IMR-90 (cell line): ENCODE measurements at regions not wholly inside any gene's neighbourhood (a gene's known extent, or its start where the extent isn't known, plus 50 kb on each side); places are given as distances from the start of the nearest gene placed in this dataset.

Experiments
- ATAC-seq: fragments of 200-7000 bp; cut with Tn5 transposase; 2 replicates; pipeline ENCODE4 v1.9.1; 2020; ENCODE audit warnings: low read depth, mild to moderate bottlenecking, moderate library complexity
- BruUV-seq: library from RNA; stranded (reverse); fragments of 400-500 nt; replicated peaks from 2 replicates; lab custom pipeline; 2021; lab: Mats Ljungman, UMichigan
- CTCF ChIA-PET: fragments of 300-600 bp; formaldehyde crosslinking; extraction: SDS; loops from one replicate; lab custom pipeline; 2021; ENCODE audit warnings: antibody characterized with exemption; lab: Yijun Ruan, JAX
- POLR2A ChIA-PET: fragments of 300-600 bp; sonication (Branson Sonifier 250); formaldehyde crosslinking; loops from one replicate; lab custom pipeline; 2022; ENCODE audit warnings: antibody characterized with exemption; ENCODE audit not compliant: unreplicated experiment; lab: Charles Lee
- DNase-seq: peaks from one replicate; pipeline ENCODE4 v3.0.0; 2013
- H2AFZ ChIP-seq: replicated peaks from 2 replicates; pipeline ENCODE3; 2013; ENCODE audit warnings: low read length, mild to moderate bottlenecking; ENCODE audit not compliant: poor library complexity
- H2AK5ac ChIP-seq: 2 replicates; pipeline ENCODE4 v1.6.1; 2013; ENCODE audit warnings: low read depth, low read length, inconsistent platforms
- H2AK9ac ChIP-seq: replicated peaks from 2 replicates; pipeline ENCODE3; 2013; ENCODE audit warnings: mild to moderate bottlenecking, low read depth, low read length, moderate library complexity; ENCODE audit not compliant: poor library complexity
- H2BK120ac ChIP-seq: 2 replicates; pipeline ENCODE4 v1.6.1; 2013; ENCODE audit warnings: low read depth, low read length, inconsistent platforms
- H2BK15ac ChIP-seq: 3 replicates; pipeline ENCODE4 v1.6.1; 2013; ENCODE audit warnings: low read depth, low read length, inconsistent platforms
- H2BK20ac ChIP-seq: 2 replicates; pipeline ENCODE4 v1.6.1; 2013; ENCODE audit warnings: low read depth, mild to moderate bottlenecking, inconsistent platforms, low read length, moderate library complexity
- H2BK5ac ChIP-seq: 2 replicates; pipeline ENCODE4 v1.6.1; 2013; ENCODE audit warnings: mild to moderate bottlenecking, low read depth, low read length, inconsistent platforms; ENCODE audit not compliant: poor library complexity, severe bottlenecking
- H3K14ac ChIP-seq: replicated peaks from 2 replicates; pipeline ENCODE4 v1.6.1; 2013; ENCODE audit warnings: low read depth, low read length, inconsistent platforms
- H3K18ac ChIP-seq: 2 replicates; pipeline ENCODE4 v1.6.1; 2013; ENCODE audit warnings: low read depth, low read length, control low read depth
- H3K23ac ChIP-seq: 2 replicates; pipeline ENCODE4 v1.6.1; 2013; ENCODE audit warnings: low read depth, low read length, inconsistent platforms
- H3K27ac ChIP-seq: 2 replicates; pipeline ENCODE4 v1.5.1; 2013; ENCODE audit warnings: mild to moderate bottlenecking, control low read depth, low read length; ENCODE audit not compliant: insufficient read depth
- H3K27me3 ChIP-seq: 2 replicates; pipeline ENCODE4 v1.6.1; 2013; ENCODE audit warnings: low read length; ENCODE audit not compliant: control insufficient read depth, insufficient read depth
- H3K36me3 ChIP-seq: 2 replicates; pipeline ENCODE4 v1.6.1; 2013; ENCODE audit warnings: low read length, mixed read lengths; ENCODE audit not compliant: control insufficient read depth, insufficient read depth
- H3K4ac ChIP-seq: 2 replicates; pipeline ENCODE4 v1.6.1; 2013; ENCODE audit warnings: low read depth, low read length, inconsistent platforms
- H3K4me1 ChIP-seq: 2 replicates; pipeline ENCODE4 v1.6.1; 2013; ENCODE audit warnings: low read length, mixed read lengths; ENCODE audit not compliant: control insufficient read depth, insufficient read depth
- H3K4me2 ChIP-seq: 2 replicates; pipeline ENCODE4 v1.6.1; 2013; ENCODE audit warnings: low read depth, mild to moderate bottlenecking, control low read depth, low read length, moderate library complexity
- H3K4me3 ChIP-seq: 2 replicates; pipeline ENCODE4 v1.5.1; 2013; ENCODE audit warnings: low read depth, mild to moderate bottlenecking, control low read depth, low read length, moderate library complexity; ENCODE audit not compliant: insufficient read depth
- H3K56ac ChIP-seq: 2 replicates; pipeline ENCODE4 v1.6.1; 2013; ENCODE audit warnings: low read length, inconsistent platforms; ENCODE audit not compliant: insufficient read depth; ENCODE audit errors: extremely low read depth
- H3K79me1 ChIP-seq, 2 experiments: 2 replicates each; pipeline ENCODE4 v1.6.1; 2013; ENCODE audit warnings: low read length in 2 of 2, inconsistent platforms in 1 of 2, low read depth in 1 of 2
- H3K9ac ChIP-seq: 2 replicates; pipeline ENCODE4 v1.6.1; 2013; ENCODE audit warnings: low read depth, low read length, control low read depth
- H3K9me1 ChIP-seq: 2 replicates; pipeline ENCODE4 v1.6.1; 2013; ENCODE audit warnings: low read length, inconsistent platforms; ENCODE audit not compliant: insufficient read depth
- H3K9me3 ChIP-seq: 2 replicates; pipeline ENCODE4 v1.6.1; 2013; ENCODE audit warnings: low read length; ENCODE audit not compliant: control insufficient read depth, insufficient read depth
- H4K20me1 ChIP-seq: 2 replicates; pipeline ENCODE4 v1.6.1; 2013; ENCODE audit warnings: low read length, inconsistent platforms; ENCODE audit not compliant: insufficient read depth
- H4K5ac ChIP-seq: 2 replicates; pipeline ENCODE4 v1.6.1; 2013; ENCODE audit warnings: mild to moderate bottlenecking, low read depth, low read length, control low read depth
- H4K8ac ChIP-seq, 2 experiments: 2 replicates each; pipeline ENCODE4 v1.6.1; 2013; ENCODE audit warnings: low read depth in 2 of 2, low read length in 2 of 2, control low read depth in 1 of 2, inconsistent platforms in 1 of 2
- H4K91ac ChIP-seq: 2 replicates; pipeline ENCODE4 v1.6.1; 2013; ENCODE audit warnings: low read depth, low read length, inconsistent platforms; ENCODE audit not compliant: insufficient read depth
- FOS ChIP-seq: fragments of 150-350 bp; IDR thresholded peaks from 2 replicates; pipeline ENCODE4 v1.6.1; 2016; ENCODE audit warnings: low read depth, low read length
- WGBS, 2 experiments: methylation state at CpG; one replicate each; pipeline versions ENCODE4 v1.1.5 to v1.1.7; 2013; ENCODE audit warnings: missing lambda C conversion rate in 2 of 2; ENCODE audit not compliant: insufficient read length in 1 of 2; ENCODE audit errors: extremely low coverage in 2 of 2; 5-methylcytosine and 5-hydroxymethylcytosine counted together
- dilution Hi-C: fragments of 300-500 bp; cut with HindIII; formaldehyde crosslinking; loops from one replicate; pipeline ENCODE4 v1.14.3; 2018; ENCODE audit warnings: low sequenced_read_pairs; ENCODE audit not compliant: unreplicated experiment
- in situ Hi-C: fragments of 300-500 bp; cut with MboI; formaldehyde crosslinking; loops from 3 replicates; pipeline ENCODE4 v1.14.3; 2019; ENCODE audit warnings: low sequenced_read_pairs, inconsistent platforms, mixed read lengths
- intact Hi-C: fragments of 100-400 bp; cut with micrococcal nuclease; formaldehyde crosslinking; loops from 2 replicates; pipeline ENCODE4 v1.10.0; 2022

DNA sequence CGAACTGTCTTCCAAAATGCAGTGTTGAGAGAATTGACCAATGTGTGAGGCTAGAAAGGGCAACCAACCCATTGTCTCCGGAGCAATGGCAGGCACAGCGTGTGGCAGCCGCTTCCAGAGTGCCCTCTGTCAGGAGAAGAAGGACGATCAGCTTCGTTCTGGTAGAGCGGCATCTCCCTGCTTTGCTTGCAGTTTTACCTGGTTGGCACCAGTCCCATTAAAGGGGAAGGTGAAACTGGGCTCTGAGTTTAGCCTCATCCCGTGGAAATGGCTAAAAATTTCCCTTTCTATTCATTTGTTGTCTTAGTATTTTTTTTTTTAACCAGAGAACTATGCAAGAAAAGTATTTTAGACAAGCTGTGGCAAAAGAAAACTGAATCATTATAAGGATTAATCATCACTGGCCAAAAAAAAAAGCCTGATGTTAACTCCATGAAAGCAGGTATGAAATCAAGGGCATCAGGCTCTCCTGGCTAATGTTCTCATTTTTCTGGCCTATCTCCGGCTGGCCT, 81.5 kb upstream of the SLC7A1 start:
- H3K23ac ChIP-seq, result peak overlapping the region; percentile 9; the same call in 1 of the 2 replicates
- no peak overlapping the region for H3K9ac ChIP-seq
- no TSS peak for BruUV-seq
- CTCF ChIA-PET, result interaction anchor here (1.3 kb wide), 1 partner anchor 169 kb away, joined by 4 read pairs; no protein-coding TSS in a partner anchor
- H2AFZ ChIP-seq, result peak overlapping the region; percentile 7
- peaks cover 5% of the 10 kb centered on the region for H3K27me3 ChIP-seq
- no peak overlapping the region for H3K56ac ChIP-seq
- TF ChIP-seq FOS, result no peak
- 0 out of 2 replicates have a peak overlapping the region, but pooled peaks have one; percentile 53 for H3K14ac ChIP-seq
- intact Hi-C loops, result no loop called here
- H4K8ac ChIP-seq, result no peak overlapping the region
- no peak overlapping the region for H4K91ac ChIP-seq
- H3K27ac ChIP-seq, result no peak overlapping the region
- H3K4me2 ChIP-seq, result no peak overlapping the region
- no peak overlapping the region for H2BK5ac ChIP-seq
- no peak overlapping the region for H2AK5ac ChIP-seq
- no peaks in the 10 kb centered on the region for H3K9me3 ChIP-seq
- no peak overlapping the region for H3K4me3 ChIP-seq
- POLR2A ChIA-PET, result no interaction called here
- no peak overlapping the region for H2BK20ac ChIP-seq
- no peak overlapping the region for H3K4ac ChIP-seq
- peak; percentile 2 for DNase-seq
- no peak overlapping the region for H2AK9ac ChIP-seq
- H2BK15ac ChIP-seq, result no peak overlapping the region
- dilution Hi-C loops, result no loop called here
- 94% methylated on average over 3 of the region's 9 CpGs; no CpG with 5 or more reads in 1 of the 2 experiments for WGBS, 2 experiments
- ATAC-seq, result no peak
- no peaks in the 10 kb centered on the region for H3K36me3 ChIP-seq
- no peaks in the 10 kb centered on the region for H4K20me1 ChIP-seq
- no peak overlapping the region for H4K5ac ChIP-seq
- H3K18ac ChIP-seq, result no peak overlapping the region
- in situ Hi-C loops, result no loop called here
- H3K4me1 ChIP-seq, result peaks cover 3% of the 10 kb centered on the region; the same call in 1 of the 2 replicates
- H3K9me1 ChIP-seq, result peaks cover 4% of the 10 kb centered on the region; the same call in 1 of the 2 replicates
- no peak overlapping the region for H2BK120ac ChIP-seq
- H3K79me1 ChIP-seq, result no peaks in the 10 kb centered on the region
